ENCODE measurements at regions not wholly inside any gene's neighbourhood (a gene's known extent, or its start where the extent isn't known, plus 50 kb on each side); places are given as distances from the start of the nearest gene placed in this dataset.

- no peak for TF ChIP-seq CTCF (conservative IDR thresholded peaks at IDR 0.05; ENCODE audit: low read depth, low read length)
- TF ChIP-seq EZH2phosphoT487 (IDR thresholded peaks at IDR 0.05; ENCODE audit: borderline replicate concordance, low read length) = no peak
These were observed 69.7 kb upstream of the ZNF804B start for GRCh38 chr7:88689821-88690220.
